ENCODE measurements at regions not wholly inside any gene's neighbourhood (a gene's known extent, or its start where the extent isn't known, plus 50 kb on each side); places are given as distances from the start of the nearest gene placed in this dataset.

DNA sequence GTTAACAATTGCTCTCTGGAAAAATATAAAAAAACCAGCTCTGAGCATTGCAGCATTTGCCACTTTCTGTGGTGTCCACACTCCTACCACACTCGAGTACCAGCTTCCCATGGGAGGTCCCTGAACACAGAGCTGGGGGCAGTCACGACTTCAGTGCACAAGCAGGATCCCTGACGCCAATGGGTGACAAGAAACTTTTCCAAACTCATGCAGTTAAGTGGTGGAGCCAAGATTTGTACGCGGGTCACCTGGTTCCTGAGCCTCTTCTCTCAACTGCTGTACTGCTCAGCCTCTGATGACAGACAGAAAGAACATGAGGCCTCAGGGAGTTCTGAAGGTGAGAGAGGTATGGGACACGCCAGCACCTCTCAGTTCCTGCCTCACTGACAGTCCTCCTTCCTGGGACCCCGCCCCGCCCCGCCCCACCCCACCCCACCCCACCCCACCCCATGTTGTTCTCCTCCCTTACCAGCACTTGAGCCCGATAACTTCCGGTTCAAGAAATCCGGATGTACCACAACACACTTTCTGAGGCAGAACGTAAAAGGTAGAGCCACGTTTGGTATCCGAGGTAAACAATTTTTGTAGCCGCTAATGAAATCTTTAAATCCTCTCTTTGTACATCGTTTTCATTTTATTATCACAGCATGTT is 287.6 kb downstream of the MYCN start:
- Mint-ChIP-seq H3K9me3 (ENCODE audit: unreplicated experiment) (peaks cover 9% of the 10 kb centered on the region), H3K4me3 (ENCODE audit: unreplicated experiment) (no peak overlapping the region), H3K27ac (ENCODE audit: unreplicated experiment) (no peak overlapping the region), H3K36me3 (ENCODE audit: unreplicated experiment) (no peaks in the 10 kb centered on the region), H3K27me3 (ENCODE audit: unreplicated experiment) (no peaks in the 10 kb centered on the region), H3K4me1 (ENCODE audit: unreplicated experiment) (no peaks in the 10 kb centered on the region)
- DNase-seq (ENCODE audit: extremely low spot score, unreplicated experiment): no peak
- TF ChIP-seq, protein P1, sequence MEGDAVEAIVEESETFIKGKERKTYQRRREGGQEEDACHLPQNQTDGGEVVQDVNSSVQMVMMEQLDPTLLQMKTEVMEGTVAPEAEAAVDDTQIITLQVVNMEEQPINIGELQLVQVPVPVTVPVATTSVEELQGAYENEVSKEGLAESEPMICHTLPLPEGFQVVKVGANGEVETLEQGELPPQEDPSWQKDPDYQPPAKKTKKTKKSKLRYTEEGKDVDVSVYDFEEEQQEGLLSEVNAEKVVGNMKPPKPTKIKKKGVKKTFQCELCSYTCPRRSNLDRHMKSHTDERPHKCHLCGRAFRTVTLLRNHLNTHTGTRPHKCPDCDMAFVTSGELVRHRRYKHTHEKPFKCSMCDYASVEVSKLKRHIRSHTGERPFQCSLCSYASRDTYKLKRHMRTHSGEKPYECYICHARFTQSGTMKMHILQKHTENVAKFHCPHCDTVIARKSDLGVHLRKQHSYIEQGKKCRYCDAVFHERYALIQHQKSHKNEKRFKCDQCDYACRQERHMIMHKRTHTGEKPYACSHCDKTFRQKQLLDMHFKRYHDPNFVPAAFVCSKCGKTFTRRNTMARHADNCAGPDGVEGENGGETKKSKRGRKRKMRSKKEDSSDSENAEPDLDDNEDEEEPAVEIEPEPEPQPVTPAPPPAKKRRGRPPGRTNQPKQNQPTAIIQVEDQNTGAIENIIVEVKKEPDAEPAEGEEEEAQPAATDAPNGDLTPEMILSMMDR (IDR thresholded peaks at IDR 0.05): no peak

DNA sequence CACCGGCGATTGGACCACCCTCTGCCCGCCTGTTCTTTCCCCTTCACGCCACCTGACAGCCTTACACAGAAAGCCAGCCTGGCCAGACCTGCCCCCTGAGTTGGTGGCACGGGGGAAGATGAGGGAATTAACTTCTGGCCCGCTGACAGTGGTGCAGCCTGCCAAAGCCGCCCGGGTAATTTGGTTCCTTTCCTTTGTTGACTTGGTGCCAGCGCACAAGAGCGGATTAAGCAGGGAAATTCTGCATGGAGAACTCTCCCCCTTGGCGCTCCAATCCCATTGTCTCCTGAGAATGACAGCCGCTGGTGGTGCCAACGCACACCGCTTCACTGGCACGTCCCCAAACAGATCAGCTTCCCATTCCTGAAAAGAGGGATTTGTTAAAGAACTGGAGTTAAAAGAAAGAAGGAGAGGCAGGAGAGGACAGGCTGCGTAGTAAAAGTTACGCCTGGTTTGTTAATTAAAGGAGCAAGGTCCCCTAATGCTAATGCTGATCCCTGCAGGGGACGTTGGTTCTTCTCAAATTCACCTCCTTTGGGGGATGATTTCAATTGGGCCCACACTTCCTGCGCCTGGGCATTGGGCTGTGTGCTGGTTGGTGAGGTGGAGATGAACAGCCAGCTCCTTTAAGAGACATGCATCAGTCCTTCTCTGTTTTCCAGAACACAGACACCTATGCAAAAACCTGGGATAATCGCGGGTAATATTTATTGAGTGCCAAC is 286.8 kb downstream of the MYCN start:
- no peak for DNase-seq (ENCODE audit: extremely low spot score, unreplicated experiment)
- H3K27ac Mint-ChIP-seq (ENCODE audit: unreplicated experiment): no peak overlapping the region
- no peaks in the 10 kb centered on the region for H3K27me3 Mint-ChIP-seq (ENCODE audit: unreplicated experiment)
- peaks cover 12% of the 10 kb centered on the region for H3K9me3 Mint-ChIP-seq (ENCODE audit: unreplicated experiment)
- no peaks in the 10 kb centered on the region for H3K36me3 Mint-ChIP-seq (ENCODE audit: unreplicated experiment)
- no peaks in the 10 kb centered on the region for H3K4me1 Mint-ChIP-seq (ENCODE audit: unreplicated experiment)
- TF ChIP-seq, protein P1 (IDR thresholded peaks at IDR 0.05): no peak
- no peak overlapping the region for H3K4me3 Mint-ChIP-seq (ENCODE audit: unreplicated experiment)

DNA sequence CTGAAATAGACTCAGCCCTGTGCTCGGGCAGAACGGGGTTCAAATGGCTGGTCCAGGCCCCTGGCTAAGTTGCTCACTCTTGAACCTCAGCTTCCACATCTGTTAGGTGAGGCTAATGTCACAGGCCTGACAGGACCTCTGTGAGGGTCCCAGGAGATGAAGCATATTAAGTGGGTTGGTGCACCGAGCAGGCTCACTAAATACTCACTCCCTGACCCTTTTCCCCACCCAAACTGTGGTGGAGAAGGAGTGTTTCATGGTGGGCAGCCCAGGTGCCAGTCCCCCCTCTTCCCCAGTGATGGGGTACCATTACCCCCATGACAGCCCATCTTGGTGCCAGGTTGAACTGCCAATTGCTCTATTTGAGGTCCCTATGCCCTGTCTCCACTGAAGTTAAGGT is 286.0 kb downstream of the MYCN start:
- TF ChIP-seq, protein P1 (IDR thresholded peaks at IDR 0.05): no peak
- no peaks in the 10 kb centered on the region for H3K4me1 Mint-ChIP-seq (ENCODE audit: unreplicated experiment)
- H3K9me3 Mint-ChIP-seq (ENCODE audit: unreplicated experiment): peaks cover 19% of the 10 kb centered on the region
- no peaks in the 10 kb centered on the region for H3K36me3 Mint-ChIP-seq (ENCODE audit: unreplicated experiment)
- no peak for DNase-seq (ENCODE audit: extremely low spot score, unreplicated experiment)
- no peaks in the 10 kb centered on the region for H3K27me3 Mint-ChIP-seq (ENCODE audit: unreplicated experiment)
- no peak overlapping the region for H3K27ac Mint-ChIP-seq (ENCODE audit: unreplicated experiment)
- no peak overlapping the region for H3K4me3 Mint-ChIP-seq (ENCODE audit: unreplicated experiment)

DNA sequence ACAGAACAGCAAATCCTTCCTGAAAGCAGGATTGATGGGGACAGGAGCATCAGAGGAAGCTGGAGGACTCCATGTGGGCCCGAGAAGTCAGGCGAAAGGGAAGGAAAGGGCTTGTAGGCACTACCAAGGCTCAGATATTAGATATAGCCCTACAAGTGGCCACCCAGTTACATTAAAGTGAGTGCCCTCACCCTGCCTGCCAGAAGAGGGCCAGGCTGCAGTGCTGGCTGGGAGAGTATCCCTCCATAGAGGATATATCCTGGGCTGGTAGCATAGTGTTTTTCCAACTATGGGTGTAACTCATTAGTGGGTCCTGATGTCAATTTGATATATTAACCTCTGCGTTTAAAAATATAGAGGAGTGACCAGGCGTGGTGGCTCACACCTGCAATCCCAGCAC is 285.2 kb downstream of the MYCN start:
- peaks cover 22% of the 10 kb centered on the region for H3K9me3 Mint-ChIP-seq (ENCODE audit: unreplicated experiment)
- H3K4me1 Mint-ChIP-seq (ENCODE audit: unreplicated experiment): no peaks in the 10 kb centered on the region
- no peaks in the 10 kb centered on the region for H3K36me3 Mint-ChIP-seq (ENCODE audit: unreplicated experiment)
- no peaks in the 10 kb centered on the region for H3K27me3 Mint-ChIP-seq (ENCODE audit: unreplicated experiment)
- no peak overlapping the region for H3K27ac Mint-ChIP-seq (ENCODE audit: unreplicated experiment)
- DNase-seq (ENCODE audit: extremely low spot score, unreplicated experiment): no peak
- TF ChIP-seq, protein P1 (IDR thresholded peaks at IDR 0.05): no peak
- H3K4me3 Mint-ChIP-seq (ENCODE audit: unreplicated experiment): no peak overlapping the region

DNA sequence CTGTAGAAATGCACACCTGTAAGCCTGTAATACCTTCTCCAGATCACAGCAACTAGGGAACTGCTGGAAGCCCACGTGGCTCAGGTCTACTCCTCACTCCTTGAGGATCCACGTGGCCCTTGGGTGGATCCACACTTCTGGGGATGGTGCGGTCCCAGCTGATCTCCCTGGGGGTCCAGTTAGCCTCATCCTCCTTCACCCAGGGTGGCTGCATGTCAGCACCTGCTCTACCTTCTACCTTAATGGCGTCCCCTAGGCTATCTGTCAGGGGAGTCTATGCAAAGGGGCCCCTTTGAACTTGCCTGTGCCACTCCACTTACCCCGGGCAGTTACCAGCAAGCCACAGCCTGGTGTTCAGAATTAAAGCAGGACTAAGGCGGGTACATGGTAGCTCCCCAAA is 284.7 kb downstream of the MYCN start:
- TF ChIP-seq, protein P1 (IDR thresholded peaks at IDR 0.05): no peak
- DNase-seq (ENCODE audit: extremely low spot score, unreplicated experiment): no peak
- Mint-ChIP-seq H3K36me3 (ENCODE audit: unreplicated experiment) (no peaks in the 10 kb centered on the region), H3K27me3 (ENCODE audit: unreplicated experiment) (no peaks in the 10 kb centered on the region), H3K4me1 (ENCODE audit: unreplicated experiment) (no peaks in the 10 kb centered on the region), H3K4me3 (ENCODE audit: unreplicated experiment) (no peak overlapping the region), H3K27ac (ENCODE audit: unreplicated experiment) (no peak overlapping the region), H3K9me3 (ENCODE audit: unreplicated experiment) (peaks cover 22% of the 10 kb centered on the region)

Measured in osteocyte (in vitro differentiated cells).